Activated naive CD4-positive, alpha-beta T cell treated with anti-CD3 and anti-CD28 coated beads for 36 hours (primary cell): ENCODE measurements at regions not wholly inside any gene's neighbourhood (a gene's known extent, or its start where the extent isn't known, plus 50 kb on each side); places are given as distances from the start of the nearest gene placed in this dataset.
"Not testable (repeated sequence)": the region's sequence is repeated elsewhere in the genome, so short reads cannot be mapped to it uniquely, and the experiment has no call there.

Experiments
- CTCF ChIA-PET: fragments of 350-600 bp; sonication (Branson Sonifier 250); formaldehyde crosslinking; loops from one replicate; lab custom pipeline; 2021; ENCODE audit warnings: antibody characterized with exemption; lab: Charles Lee
- DNase-seq: peaks from one replicate; pipeline ENCODE4 v3.0.0-alpha.2; 2020
- H3K27ac Mint-ChIP-seq: one replicate; pipeline ENCODE4 v1.8.0; 2021; ENCODE audit warnings: mild to moderate bottlenecking, mixed read lengths
- H3K27me3 Mint-ChIP-seq: one replicate; pipeline ENCODE4 v1.8.0; 2021; ENCODE audit warnings: low read depth, mixed read lengths
- H3K36me3 Mint-ChIP-seq: one replicate; pipeline ENCODE4 v1.8.0; 2021; ENCODE audit warnings: low read depth, mixed read lengths
- H3K4me1 Mint-ChIP-seq: one replicate; pipeline ENCODE4 v1.8.0; 2021; ENCODE audit warnings: low read depth, mixed read lengths
- H3K4me3 Mint-ChIP-seq: one replicate; pipeline ENCODE4 v1.8.0; 2021; ENCODE audit warnings: mild to moderate bottlenecking, moderate library complexity, mixed read lengths
- H3K9me3 Mint-ChIP-seq: one replicate; pipeline ENCODE4 v1.8.0; 2021; ENCODE audit warnings: mixed read lengths
- intact Hi-C: fragments of 100-400 bp; cut with micrococcal nuclease; formaldehyde crosslinking; loops from one replicate; pipeline ENCODE4 v1.15.1; 2023

GRCh38 chr11:69213316-69213715 is 57.6 kb downstream of the SMIM38 start:
- no peak overlapping the region for H3K4me3 Mint-ChIP-seq
- peaks cover 23% of the 10 kb centered on the region for H3K4me1 Mint-ChIP-seq
- DNase-seq = peak; percentile 68
- intact Hi-C loops = loop anchor here (1.0 to 2.0 kb wide), 2 partner anchors 26 to 47 kb away; no protein-coding TSS in a partner anchor
- no peaks in the 10 kb centered on the region for H3K36me3 Mint-ChIP-seq
- CTCF ChIA-PET = no interaction called here
- no peaks in the 10 kb centered on the region for H3K27me3 Mint-ChIP-seq
- peaks cover 2% of the 10 kb centered on the region for H3K9me3 Mint-ChIP-seq
- H3K27ac Mint-ChIP-seq = peak overlapping the region; percentile 77

GRCh38 chr11:69213964-69214363 is 58.2 kb downstream of the SMIM38 start:
- H3K36me3 Mint-ChIP-seq = no peaks in the 10 kb centered on the region
- H3K4me3 Mint-ChIP-seq = no peak overlapping the region
- H3K9me3 Mint-ChIP-seq = no peaks in the 10 kb centered on the region
- DNase-seq = no peak
- no peak overlapping the region for H3K27ac Mint-ChIP-seq
- no peaks in the 10 kb centered on the region for H3K27me3 Mint-ChIP-seq
- intact Hi-C loops = loop anchor here (1.0 to 2.0 kb wide), 2 partner anchors 25 to 47 kb away; no protein-coding TSS in a partner anchor
- H3K4me1 Mint-ChIP-seq = peaks cover 23% of the 10 kb centered on the region
- CTCF ChIA-PET = no interaction called here

- no peaks in the 10 kb centered on the region for H3K27me3 Mint-ChIP-seq
- intact Hi-C loops = no loop called here
- H3K4me3 Mint-ChIP-seq = no peak overlapping the region
- no peaks in the 10 kb centered on the region for H3K9me3 Mint-ChIP-seq
- peaks cover 21% of the 10 kb centered on the region for H3K4me1 Mint-ChIP-seq
- CTCF ChIA-PET = no interaction called here
- no peak overlapping the region for H3K27ac Mint-ChIP-seq
- no peaks in the 10 kb centered on the region for H3K36me3 Mint-ChIP-seq
- no peak for DNase-seq
These were observed 59.5 kb downstream of the SMIM38 start for GRCh38 chr11:69215216-69215615.

- CTCF ChIA-PET = no interaction called here
These were observed 60.2 kb downstream of the SMIM38 start for GRCh38 chr11:69215784-69216415.

GRCh38 chr11:69216647-69217051 is 60.9 kb downstream of the SMIM38 start:
- Mint-ChIP-seq H3K9me3 (no peaks in the 10 kb centered on the region), H3K4me3 (no peak overlapping the region), H3K27me3 (no peaks in the 10 kb centered on the region), H3K4me1 (peaks cover 13% of the 10 kb centered on the region), H3K27ac (no peak overlapping the region), H3K36me3 (no peaks in the 10 kb centered on the region)
- DNase-seq = no peak
- CTCF ChIA-PET = no interaction called here
- intact Hi-C loops = no loop called here

More at GRCh38 chr11:69215784-69216415, 60.2 kb downstream of the SMIM38 start:
- Mint-ChIP-seq H3K4me3 (no peak overlapping the region), H3K4me1 (peaks cover 18% of the 10 kb centered on the region), H3K27me3 (no peaks in the 10 kb centered on the region), H3K36me3 (no peaks in the 10 kb centered on the region), H3K27ac (no peak overlapping the region), H3K9me3 (no peaks in the 10 kb centered on the region)
- intact Hi-C loops = no loop called here
- DNase-seq = no peak

DNA sequence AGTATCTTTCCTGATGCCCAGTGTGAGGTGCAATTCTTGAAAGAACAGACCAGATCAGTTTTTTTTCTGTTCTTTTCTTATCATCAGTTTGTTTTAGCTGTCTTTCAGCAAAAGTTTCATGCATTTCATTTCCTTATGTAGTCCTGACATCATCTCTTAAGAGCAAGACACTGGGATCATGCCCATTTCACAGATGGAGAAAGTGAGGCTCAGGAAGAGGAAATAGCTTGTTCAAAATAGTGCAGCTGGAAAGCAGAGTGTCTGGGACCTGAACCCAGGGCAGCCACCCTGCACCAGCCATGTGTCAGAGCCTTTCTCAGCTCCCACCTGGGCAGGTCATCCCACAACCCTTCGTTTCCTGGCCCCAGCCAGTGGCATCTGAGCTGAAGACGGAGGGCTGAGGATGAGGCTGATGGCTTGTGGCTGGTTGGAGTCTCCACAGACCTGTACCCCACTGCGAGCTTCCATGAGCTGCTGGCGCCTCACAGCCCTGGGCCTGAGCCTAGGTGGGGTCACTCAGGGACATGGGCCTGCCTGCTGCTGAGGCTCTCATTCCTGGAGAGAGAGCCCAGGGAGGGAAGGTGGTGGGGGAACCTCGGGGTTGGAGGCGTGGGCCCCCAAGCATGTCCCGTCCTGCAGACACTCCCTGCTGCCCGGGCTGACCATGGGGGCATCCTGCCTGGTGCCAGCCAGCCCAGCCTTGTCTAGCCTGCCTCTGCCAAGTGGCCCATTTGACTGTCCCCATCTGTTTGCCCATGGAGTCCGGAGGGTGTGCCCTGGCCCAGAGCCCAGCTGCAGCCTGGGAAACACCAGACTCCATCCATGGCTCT is 61.8 kb downstream of the SMIM38 start:
- Mint-ChIP-seq H3K9me3 (no peaks in the 10 kb centered on the region), H3K4me3 (no peak overlapping the region), H3K36me3 (no peaks in the 10 kb centered on the region), H3K4me1 (peaks cover 9% of the 10 kb centered on the region), H3K27me3 (no peaks in the 10 kb centered on the region), H3K27ac (no peak overlapping the region)
- intact Hi-C loops = no loop called here
- CTCF ChIA-PET = no interaction called here
- DNase-seq = no peak

DNA sequence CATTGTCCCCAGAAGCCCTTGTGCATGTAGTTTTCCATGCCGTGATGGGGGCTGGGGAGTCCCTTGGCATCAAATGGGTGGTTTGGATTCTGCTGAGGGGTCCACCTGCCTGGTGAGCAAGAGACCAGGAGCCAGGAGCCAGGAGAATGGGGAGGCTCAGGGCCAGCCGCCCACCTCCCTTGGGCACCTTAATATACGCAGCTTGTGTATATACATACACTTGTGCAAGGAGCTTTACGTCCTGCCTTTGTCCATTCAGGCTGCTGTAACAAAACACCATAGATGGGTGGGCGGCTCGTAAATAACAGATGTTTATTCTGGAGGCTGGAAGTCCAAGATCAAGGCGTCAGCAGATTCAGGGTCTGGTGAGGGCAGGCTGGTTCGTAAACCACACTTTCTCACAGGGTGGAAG is 62.5 kb downstream of the SMIM38 start:
- peaks cover 6% of the 10 kb centered on the region for H3K4me1 Mint-ChIP-seq
- H3K4me3 Mint-ChIP-seq = no peak overlapping the region
- CTCF ChIA-PET = no interaction called here

DNA sequence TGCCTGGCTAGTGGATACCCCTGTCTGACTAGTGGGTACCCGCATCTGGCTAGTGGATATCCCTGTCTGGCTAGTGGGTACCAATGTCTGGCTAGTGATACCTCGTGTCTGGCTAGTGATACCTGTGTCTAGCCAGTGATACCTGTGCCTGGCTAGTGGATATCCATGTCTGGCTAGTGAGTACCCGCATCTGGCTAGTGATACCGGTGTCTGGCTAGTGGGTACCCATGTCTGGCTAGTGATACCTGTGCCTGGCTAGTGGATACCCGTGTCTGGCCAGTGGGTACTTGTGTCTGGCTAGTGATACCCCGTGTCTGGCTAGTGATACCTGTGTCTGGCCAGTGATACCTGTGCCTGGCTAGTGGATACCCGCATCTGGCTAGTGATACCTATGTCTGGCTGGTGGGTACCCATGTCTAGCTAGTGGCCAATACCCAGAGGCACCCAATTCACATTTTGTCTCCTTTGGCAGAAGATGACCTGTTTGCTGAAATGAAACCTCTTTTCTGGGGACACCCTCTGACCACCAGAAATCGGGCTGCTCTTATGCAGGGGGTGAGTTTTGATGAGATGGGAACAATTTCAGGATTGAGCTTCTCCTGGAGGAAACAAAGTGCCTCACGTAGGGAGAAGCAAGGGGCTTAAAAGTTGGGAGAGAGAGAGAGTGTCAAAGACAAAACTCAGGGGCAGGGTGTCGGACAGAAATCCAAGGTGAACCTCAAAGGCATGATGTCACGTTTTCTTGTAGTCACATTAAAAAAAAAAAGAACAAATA is 63.4 kb downstream of the SMIM38 start:
- Mint-ChIP-seq H3K27me3 (no peaks in the 10 kb centered on the region), H3K4me1 (no peaks in the 10 kb centered on the region), H3K36me3 (no peaks in the 10 kb centered on the region), H3K9me3 (no peaks in the 10 kb centered on the region), H3K27ac (no peak overlapping the region), H3K4me3 (no peak overlapping the region)
- intact Hi-C loops = no loop called here
- no peak for DNase-seq
- CTCF ChIA-PET = interaction anchor here (0.7 kb wide), 1 partner anchor 35 kb away, joined by 6 read pairs; no protein-coding TSS in a partner anchor

More for the DNA sequence above, 62.5 kb downstream of the SMIM38 start:
- Mint-ChIP-seq H3K27me3 (no peaks in the 10 kb centered on the region), H3K27ac (no peak overlapping the region), H3K9me3 (no peaks in the 10 kb centered on the region), H3K36me3 (no peaks in the 10 kb centered on the region)
- DNase-seq = no peak
- intact Hi-C loops = no loop called here

GRCh38 chr11:69219991-69220390 is 64.3 kb downstream of the SMIM38 start:
- H3K4me1 Mint-ChIP-seq = no peaks in the 10 kb centered on the region
- no peaks in the 10 kb centered on the region for H3K27me3 Mint-ChIP-seq
- no peak for DNase-seq
- no peaks in the 10 kb centered on the region for H3K36me3 Mint-ChIP-seq
- no peak overlapping the region for H3K27ac Mint-ChIP-seq
- no peaks in the 10 kb centered on the region for H3K9me3 Mint-ChIP-seq
- intact Hi-C loops = no loop called here
- CTCF ChIA-PET = no interaction called here
- H3K4me3 Mint-ChIP-seq = no peak overlapping the region

DNA sequence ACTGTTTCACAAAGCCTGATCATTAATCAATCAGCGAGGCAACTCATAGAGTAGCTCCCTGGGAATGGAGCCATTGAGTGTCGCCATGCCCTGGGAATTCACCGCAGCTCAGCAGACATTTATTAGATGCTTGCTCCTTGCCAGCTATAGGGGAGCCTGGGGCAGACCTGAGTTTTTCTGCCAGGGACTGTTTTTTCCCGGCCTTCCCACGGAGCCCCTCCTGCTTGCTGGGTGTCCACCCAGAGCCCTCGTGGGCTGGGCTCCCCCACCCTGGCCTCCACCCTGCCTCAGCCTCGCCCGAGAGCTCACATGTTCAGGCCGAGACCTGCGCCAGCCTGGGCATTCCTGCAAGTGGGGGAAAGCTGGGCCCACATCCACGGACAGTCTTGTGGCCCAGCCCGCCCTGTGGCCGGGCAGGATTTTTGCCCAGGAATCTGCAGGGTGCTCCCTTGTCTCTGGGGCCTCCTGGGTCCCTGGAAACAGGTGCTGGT is 64.9 kb downstream of the SMIM38 start:
- DNase-seq = no peak
- H3K4me3 Mint-ChIP-seq = no peak overlapping the region
- intact Hi-C loops = no loop called here
- H3K36me3 Mint-ChIP-seq = no peaks in the 10 kb centered on the region
- H3K27me3 Mint-ChIP-seq = no peaks in the 10 kb centered on the region
- no peaks in the 10 kb centered on the region for H3K9me3 Mint-ChIP-seq
- no peak overlapping the region for H3K27ac Mint-ChIP-seq
- H3K4me1 Mint-ChIP-seq = no peaks in the 10 kb centered on the region
- CTCF ChIA-PET = no interaction called here

DNA sequence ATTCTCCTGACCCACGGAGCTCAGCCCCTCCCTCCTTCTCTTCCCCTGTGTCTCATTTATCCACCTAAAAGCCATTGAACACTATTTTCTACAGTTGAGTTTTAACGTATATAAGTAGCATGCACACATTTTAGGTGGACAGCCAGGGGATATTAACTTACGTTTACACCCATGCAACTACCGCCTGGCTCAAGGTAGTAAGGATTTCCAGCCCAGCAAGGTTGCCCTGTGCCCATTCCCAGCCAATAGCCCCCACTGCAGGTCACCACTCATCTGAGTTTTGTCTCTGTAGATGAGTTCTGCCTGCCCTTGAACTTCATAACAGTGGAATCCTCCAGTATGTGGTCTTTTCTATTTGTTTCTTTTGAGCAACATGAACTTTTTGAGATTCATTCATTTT is 65.4 kb downstream of the SMIM38 start:
- peaks cover 1% of the 10 kb centered on the region for H3K27me3 Mint-ChIP-seq
- no peak overlapping the region for H3K4me3 Mint-ChIP-seq
- H3K36me3 Mint-ChIP-seq = no peaks in the 10 kb centered on the region
- H3K4me1 Mint-ChIP-seq = no peaks in the 10 kb centered on the region
- H3K9me3 Mint-ChIP-seq = peaks cover 1% of the 10 kb centered on the region
- intact Hi-C loops = no loop called here
- no peak for DNase-seq
- no peak overlapping the region for H3K27ac Mint-ChIP-seq
- CTCF ChIA-PET = no interaction called here

DNA sequence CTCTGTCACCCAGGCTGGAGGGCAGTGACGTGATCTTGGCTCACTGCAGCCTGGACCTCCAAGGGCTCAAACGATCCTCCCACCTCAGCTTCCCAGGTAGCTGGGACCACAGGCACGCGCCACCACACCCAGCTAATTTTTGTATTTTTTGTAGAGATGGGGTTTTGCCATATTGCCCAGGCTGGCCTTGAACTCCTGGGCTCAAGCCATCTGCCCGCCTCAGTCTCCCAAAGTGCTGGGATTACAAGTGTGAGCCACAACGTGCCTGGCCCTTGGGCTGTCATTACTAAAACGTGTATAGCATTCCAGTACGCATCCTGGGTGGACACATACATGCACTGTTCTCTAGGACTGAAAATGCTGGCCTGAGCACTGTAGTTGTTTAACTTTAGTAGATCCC is 65.9 kb downstream of the SMIM38 start:
- intact Hi-C loops, H3K4me1 Mint-ChIP-seq, CTCF ChIA-PET, H3K36me3 Mint-ChIP-seq, DNase-seq, H3K27ac Mint-ChIP-seq, H3K9me3 Mint-ChIP-seq, H3K27me3 Mint-ChIP-seq, H3K4me3 Mint-ChIP-seq: not testable (repeated sequence)
